Neural progenitor cell (in vitro differentiated cells): ENCODE measurements at regions not wholly inside any gene's neighbourhood (a gene's known extent, or its start where the extent isn't known, plus 50 kb on each side); places are given as distances from the start of the nearest gene placed in this dataset.

Experiments
- EZH2 ChIP-seq: fragments of 200-600 bp; sonication (generic); IDR thresholded peaks from 2 replicates; pipeline ENCODE4 v1.6.1; 2017; ENCODE audit warnings: antibody characterized with exemption, mild to moderate bottlenecking, moderate library complexity
- TF ChIP-seq, protein P1 (sequence below): fragments of 200-600 bp; sonication (generic); IDR thresholded peaks from 2 replicates; pipeline ENCODE4 v1.5.1; 2017; ENCODE audit warnings: antibody characterized with exemption, mild to moderate bottlenecking

DNA sequence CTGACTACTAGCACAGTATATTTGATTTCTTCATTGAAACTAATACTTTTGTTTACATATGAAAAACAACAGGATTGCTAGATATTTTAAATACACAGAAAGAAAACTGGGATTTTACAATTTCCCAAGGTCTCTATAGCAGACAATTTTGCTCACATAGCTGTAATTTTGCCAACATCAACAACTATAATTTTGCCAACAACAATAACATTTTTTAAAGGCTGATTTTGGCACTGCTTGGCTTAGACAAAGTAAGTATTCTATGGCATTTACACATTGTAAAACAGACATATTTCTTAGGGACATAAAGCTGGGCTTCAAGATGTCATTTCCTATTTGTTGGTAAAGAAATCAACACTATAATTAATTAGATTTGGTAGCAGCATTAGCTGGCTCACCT is 922.1 kb downstream of the RAB28 start:
- TF ChIP-seq, protein P1, sequence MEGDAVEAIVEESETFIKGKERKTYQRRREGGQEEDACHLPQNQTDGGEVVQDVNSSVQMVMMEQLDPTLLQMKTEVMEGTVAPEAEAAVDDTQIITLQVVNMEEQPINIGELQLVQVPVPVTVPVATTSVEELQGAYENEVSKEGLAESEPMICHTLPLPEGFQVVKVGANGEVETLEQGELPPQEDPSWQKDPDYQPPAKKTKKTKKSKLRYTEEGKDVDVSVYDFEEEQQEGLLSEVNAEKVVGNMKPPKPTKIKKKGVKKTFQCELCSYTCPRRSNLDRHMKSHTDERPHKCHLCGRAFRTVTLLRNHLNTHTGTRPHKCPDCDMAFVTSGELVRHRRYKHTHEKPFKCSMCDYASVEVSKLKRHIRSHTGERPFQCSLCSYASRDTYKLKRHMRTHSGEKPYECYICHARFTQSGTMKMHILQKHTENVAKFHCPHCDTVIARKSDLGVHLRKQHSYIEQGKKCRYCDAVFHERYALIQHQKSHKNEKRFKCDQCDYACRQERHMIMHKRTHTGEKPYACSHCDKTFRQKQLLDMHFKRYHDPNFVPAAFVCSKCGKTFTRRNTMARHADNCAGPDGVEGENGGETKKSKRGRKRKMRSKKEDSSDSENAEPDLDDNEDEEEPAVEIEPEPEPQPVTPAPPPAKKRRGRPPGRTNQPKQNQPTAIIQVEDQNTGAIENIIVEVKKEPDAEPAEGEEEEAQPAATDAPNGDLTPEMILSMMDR, result no peak
- TF ChIP-seq EZH2, result no peak
